ENCODE measurements at regions not wholly inside any gene's neighbourhood (a gene's known extent, or its start where the extent isn't known, plus 50 kb on each side); places are given as distances from the start of the nearest gene placed in this dataset.
"Not testable (repeated sequence)": the region's sequence is repeated elsewhere in the genome, so short reads cannot be mapped to it uniquely, and the experiment has no call there.

GRCh38 chr11:59028105-59028504 is 58.0 kb upstream of the GLYATL1B start:
- Histone ChIP-seq H3K4me1 (ENCODE audit: insufficient read depth, low read length, poor library complexity, severe bottlenecking) (no peaks in the 10 kb centered on the region), H3K4me3 (ENCODE audit: low read depth, low read length, poor library complexity, severe bottlenecking) (no peak overlapping the region), H3K27me3 (replicated peaks; ENCODE audit: insufficient read depth, low read depth, low read length, poor library complexity) (peaks cover 33% of the 10 kb centered on the region), H3K27ac (ENCODE audit: low read depth, low read length, poor library complexity, severe bottlenecking) (no peak overlapping the region), H3K36me3 (ENCODE audit: insufficient read depth, low read length, poor library complexity, severe bottlenecking) (no peaks in the 10 kb centered on the region), H3K9me3 (ENCODE audit: low read depth, low read length, poor library complexity, severe bottlenecking) (no peaks in the 10 kb centered on the region)
- ChIA-PET POLR2A (ENCODE audit: low non-redundant PET) (no interaction called here), CTCF (no interaction called here)
- intact Hi-C loops (cut with micrococcal nuclease; ENCODE audit: unreplicated experiment) = no loop called here
- DNase-seq (ENCODE audit: low spot score) = no peak
- TF ChIP-seq CTCF (conservative IDR thresholded peaks at IDR 0.05; ENCODE audit: low read depth, low read length) (no peak), EZH2 (IDR thresholded peaks at IDR 0.05; ENCODE audit: borderline replicate concordance, low read depth, low read length, poor library complexity, severe bottlenecking) (no peak)
- no TSS peak for BruUV-seq (replicated peaks)

- CTCF ChIA-PET = no interaction called here
- Histone ChIP-seq H3K9me3 (ENCODE audit: low read depth, low read length, poor library complexity, severe bottlenecking) (no peaks in the 10 kb centered on the region), H3K27ac (ENCODE audit: low read depth, low read length, poor library complexity, severe bottlenecking) (no peak overlapping the region), H3K27me3 (replicated peaks; ENCODE audit: insufficient read depth, low read depth, low read length, poor library complexity) (peaks cover 33% of the 10 kb centered on the region), H3K4me3 (ENCODE audit: low read depth, low read length, poor library complexity, severe bottlenecking) (no peak overlapping the region), H3K4me1 (ENCODE audit: insufficient read depth, low read length, poor library complexity, severe bottlenecking) (no peaks in the 10 kb centered on the region), H3K36me3 (ENCODE audit: insufficient read depth, low read length, poor library complexity, severe bottlenecking) (no peaks in the 10 kb centered on the region)
- no peak for DNase-seq (ENCODE audit: low spot score)
- intact Hi-C loops (cut with micrococcal nuclease; ENCODE audit: unreplicated experiment) = no loop called here
- TF ChIP-seq EZH2 (IDR thresholded peaks at IDR 0.05; ENCODE audit: borderline replicate concordance, low read depth, low read length, poor library complexity, severe bottlenecking) (no peak), CTCF (conservative IDR thresholded peaks at IDR 0.05; ENCODE audit: low read depth, low read length) (no peak)
- POLR2A ChIA-PET (ENCODE audit: low non-redundant PET) = no interaction called here
- BruUV-seq (replicated peaks) = no TSS peak
Measured at GRCh38 chr11:59029366-59029889, 56.7 kb upstream of the GLYATL1B start.

- intact Hi-C loops (cut with micrococcal nuclease; ENCODE audit: unreplicated experiment) = no loop called here
- no peaks in the 10 kb centered on the region for H3K9me3 ChIP-seq (ENCODE audit: low read depth, low read length, poor library complexity, severe bottlenecking)
- no peak for DNase-seq (ENCODE audit: low spot score)
- TF ChIP-seq EZH2 (IDR thresholded peaks at IDR 0.05; ENCODE audit: borderline replicate concordance, low read depth, low read length, poor library complexity, severe bottlenecking) = no peak
- ChIA-PET POLR2A (ENCODE audit: low non-redundant PET) (no interaction called here), CTCF (no interaction called here)
- no peaks in the 10 kb centered on the region for H3K36me3 ChIP-seq (ENCODE audit: insufficient read depth, low read length, poor library complexity, severe bottlenecking)
- no TSS peak for BruUV-seq (replicated peaks)
- H3K4me1 ChIP-seq (ENCODE audit: insufficient read depth, low read length, poor library complexity, severe bottlenecking) = no peaks in the 10 kb centered on the region
- no peak overlapping the region for H3K27ac ChIP-seq (ENCODE audit: low read depth, low read length, poor library complexity, severe bottlenecking)
- H3K4me3 ChIP-seq (ENCODE audit: low read depth, low read length, poor library complexity, severe bottlenecking) = no peak overlapping the region
- H3K27me3 ChIP-seq (replicated peaks; ENCODE audit: insufficient read depth, low read depth, low read length, poor library complexity) = peaks cover 28% of the 10 kb centered on the region
Measured at GRCh38 chr11:59030037-59030436, 56.1 kb upstream of the GLYATL1B start.

GRCh38 chr11:59031746-59032145 is 54.4 kb upstream of the GLYATL1B start:
- H3K36me3 ChIP-seq (ENCODE audit: insufficient read depth, low read length, poor library complexity, severe bottlenecking); DNase-seq (ENCODE audit: low spot score); POLR2A ChIA-PET (ENCODE audit: low non-redundant PET); intact Hi-C loops (cut with micrococcal nuclease; ENCODE audit: unreplicated experiment); H3K4me1 ChIP-seq (ENCODE audit: insufficient read depth, low read length, poor library complexity, severe bottlenecking); H3K27ac ChIP-seq (ENCODE audit: low read depth, low read length, poor library complexity, severe bottlenecking); H3K9me3 ChIP-seq (ENCODE audit: low read depth, low read length, poor library complexity, severe bottlenecking); H3K4me3 ChIP-seq (ENCODE audit: low read depth, low read length, poor library complexity, severe bottlenecking); CTCF ChIA-PET; BruUV-seq (replicated peaks): not testable (repeated sequence)
- peaks cover 24% of the 10 kb centered on the region for H3K27me3 ChIP-seq (replicated peaks; ENCODE audit: insufficient read depth, low read depth, low read length, poor library complexity)

All from A673 (cell line).